H1 (cell line): ENCODE measurements at regions not wholly inside any gene's neighbourhood (a gene's known extent, or its start where the extent isn't known, plus 50 kb on each side); places are given as distances from the start of the nearest gene placed in this dataset.

ENCODE experiments used
- CTCF ChIA-PET: fragments of 300-600 bp; sonication (Branson Sonifier 250); formaldehyde crosslinking; loops from one replicate; lab custom pipeline; 2021; ENCODE audit not compliant: partially characterized antibody; lab: Charles Lee
- POLR2A ChIA-PET: fragments of 300-600 bp; sonication (Branson Sonifier 250); formaldehyde crosslinking; loops from one replicate; lab custom pipeline; 2021; ENCODE audit warnings: inconsistent platforms; ENCODE audit not compliant: partially characterized antibody; lab: Charles Lee
- DNase-seq, 2 experiments: peaks; one replicate each; pipeline versions ENCODE4 v3.0.0 to v3.0.0-alpha.2; 2010 to 2022; ENCODE audit warnings: low spot score in 2 of 2, low read depth in 1 of 2, mixed read lengths in 1 of 2
- FAIRE-seq: peaks from 2 replicates; lab custom pipeline; 2011; peaks lifted over from hg19 to GRCh38; lab: Jason Lieb, UNC
- H2AFZ ChIP-seq: 2 replicates; pipeline ENCODE4 v1.8.1; 2012; ENCODE audit warnings: low read length, inconsistent platforms
- H2AK5ac ChIP-seq: 2 replicates; pipeline ENCODE4 v1.6.1; 2013; ENCODE audit warnings: low read depth, low read length
- H2BK120ac ChIP-seq: replicated peaks from 2 replicates; pipeline ENCODE3; 2013; ENCODE audit warnings: low read depth, low read length, inconsistent platforms
- H2BK12ac ChIP-seq: 2 replicates; pipeline ENCODE4 v1.6.1; 2013; ENCODE audit warnings: low read depth, low read length
- H2BK15ac ChIP-seq: 2 replicates; pipeline ENCODE4 v1.6.1; 2013; ENCODE audit warnings: low read length
- H2BK20ac ChIP-seq: 2 replicates; pipeline ENCODE4 v1.6.1; 2013; ENCODE audit warnings: low read length
- H2BK5ac ChIP-seq: 2 replicates; pipeline ENCODE4 v1.6.1; 2013; ENCODE audit warnings: low read depth, low read length
- H3K14ac ChIP-seq: 2 replicates; pipeline ENCODE4 v1.6.1; 2013; ENCODE audit warnings: inconsistent platforms; ENCODE audit not compliant: insufficient read length
- H3K18ac ChIP-seq: 2 replicates; pipeline ENCODE4 v1.6.1; 2013; ENCODE audit warnings: low read length; ENCODE audit errors: extremely low read depth
- H3K23ac ChIP-seq: 2 replicates; pipeline ENCODE4 v1.6.1; 2013; ENCODE audit warnings: inconsistent platforms; ENCODE audit not compliant: insufficient read length
- H3K23me2 ChIP-seq: 2 replicates; pipeline ENCODE4 v1.6.1; 2013; ENCODE audit warnings: low read depth, low read length
- H3K27ac ChIP-seq: 2 replicates; pipeline ENCODE4 v1.6.1; 2011; ENCODE audit warnings: low read depth, low read length, inconsistent platforms
- H3K27me3 ChIP-seq, 4 experiments: replicated peaks in 1 of 4; 1 replicate in 1 of 4; 2 replicates in 3 of 4; pipeline versions ENCODE4 v1.6.1 to v1.8.1; 2011 to 2013; ENCODE audit warnings: low read length in 3 of 4, mild to moderate bottlenecking in 3 of 4, inconsistent platforms in 2 of 4, mixed read lengths in 2 of 4, moderate library complexity in 1 of 4; ENCODE audit not compliant: control insufficient read depth in 3 of 4, insufficient read depth in 3 of 4; ENCODE audit errors: extremely low read depth in 1 of 4
- H3K36me3 ChIP-seq, 4 experiments: 2 replicates each; pipeline versions ENCODE4 v1.6.1 to v1.8.1; 2011 to 2013; ENCODE audit warnings: mild to moderate bottlenecking in 4 of 4, low read length in 3 of 4, moderate library complexity in 2 of 4, control low read depth in 1 of 4, inconsistent platforms in 1 of 4; ENCODE audit not compliant: insufficient read depth in 4 of 4, control insufficient read depth in 2 of 4
- H3K4ac ChIP-seq: replicated peaks from 2 replicates; pipeline ENCODE3; 2013; ENCODE audit warnings: low read length, low read depth, mixed read lengths, inconsistent platforms; ENCODE audit not compliant: insufficient read length
- H3K4me1 ChIP-seq, 4 experiments: replicated peaks in 1 of 4; 1 replicate in 1 of 4; 2 replicates in 3 of 4; pipeline versions ENCODE4 v1.6.1 to v1.8.1; 2011 to 2013; ENCODE audit warnings: low read length in 3 of 4, inconsistent platforms in 2 of 4, mixed read lengths in 1 of 4; ENCODE audit not compliant: insufficient read depth in 4 of 4, control insufficient read depth in 3 of 4
- H3K4me2 ChIP-seq, 2 experiments: 2 replicates each; pipeline versions ENCODE4 v1.6.1 to v1.8.1; 2011 to 2013; ENCODE audit warnings: low read depth in 2 of 2, low read length in 2 of 2, control low read depth in 1 of 2, inconsistent platforms in 1 of 2, mild to moderate bottlenecking in 1 of 2; ENCODE audit not compliant: insufficient read depth in 1 of 2
- H3K4me3 ChIP-seq, 4 experiments: fragments of 200-600, 300-600 bp in 1 of 4; sonication (generic), shearing (Covaris generic), sonication (Bioruptor Twin) in 1 of 4; 2 replicates each; pipeline versions ENCODE4 v1.5.1 to v1.8.1; 2011 to 2016; ENCODE audit warnings: low read length in 4 of 4, low read depth in 3 of 4, control low read depth in 2 of 4, inconsistent platforms in 2 of 4, mild to moderate bottlenecking in 2 of 4, mixed read lengths in 1 of 4, moderate library complexity in 1 of 4; ENCODE audit not compliant: insufficient read depth in 2 of 4; ENCODE audit errors: extremely low read depth in 1 of 4
- H3K56ac ChIP-seq: replicated peaks from 2 replicates; pipeline ENCODE3; 2013; ENCODE audit warnings: low read depth, mild to moderate bottlenecking, mixed read lengths, low read length, inconsistent platforms; ENCODE audit not compliant: insufficient read length
- H3K79me1 ChIP-seq: 2 replicates; pipeline ENCODE4 v1.6.1; 2013; ENCODE audit warnings: low read depth, low read length, control low read depth
- H3K79me2 ChIP-seq, 2 experiments: 2 replicates each; pipeline versions ENCODE4 v1.6.1 to v1.8.1; 2012 to 2013; ENCODE audit warnings: low read length in 2 of 2, mild to moderate bottlenecking in 2 of 2, inconsistent platforms in 1 of 2; ENCODE audit not compliant: insufficient read depth in 2 of 2, control insufficient read depth in 1 of 2
- H3K9ac ChIP-seq, 4 experiments: replicated peaks in 1 of 4; 1 replicate in 1 of 4; 2 replicates in 3 of 4; pipeline versions ENCODE4 v1.6.1 to v1.8.1; 2011 to 2013; ENCODE audit warnings: low read depth in 3 of 4, low read length in 3 of 4, control low read depth in 2 of 4, mild to moderate bottlenecking in 2 of 4, moderate library complexity in 2 of 4, inconsistent platforms in 1 of 4; ENCODE audit errors: extremely low read depth in 1 of 4
- H3K9me3 ChIP-seq, 2 experiments: 2 replicates each; pipeline versions ENCODE4 v1.6.1 to v1.8.1; 2012 to 2013; ENCODE audit warnings: mild to moderate bottlenecking in 2 of 2, moderate library complexity in 2 of 2, control low read depth in 1 of 2, inconsistent platforms in 1 of 2, low read depth in 1 of 2, low read length in 1 of 2, mixed read lengths in 1 of 2; ENCODE audit not compliant: insufficient read depth in 2 of 2
- H4K20me1 ChIP-seq, 2 experiments: replicated peaks in 1 of 2; 2 replicates each; pipeline versions ENCODE3 to v1.8.1; 2011 to 2013; ENCODE audit warnings: inconsistent platforms in 2 of 2, low read length in 2 of 2, mild to moderate bottlenecking in 1 of 2; ENCODE audit not compliant: insufficient read depth in 2 of 2, control insufficient read depth in 1 of 2
- H4K5ac ChIP-seq: 2 replicates; pipeline ENCODE4 v1.6.1; 2013; ENCODE audit warnings: low read length, low read depth, mixed read lengths, inconsistent platforms; ENCODE audit not compliant: insufficient read length
- H4K8ac ChIP-seq: 2 replicates; pipeline ENCODE4 v1.8.0; 2013; ENCODE audit warnings: mild to moderate bottlenecking, moderate library complexity, low read length, inconsistent platforms; ENCODE audit not compliant: insufficient read depth; ENCODE audit errors: extremely low read depth
- H4K91ac ChIP-seq: replicated peaks from 2 replicates; pipeline ENCODE3; 2013; ENCODE audit warnings: low read length, mixed read lengths, inconsistent platforms; ENCODE audit not compliant: insufficient read length
- ATF3 ChIP-seq: IDR thresholded peaks from 2 replicates; pipeline ENCODE4 v1.6.1; 2011; ENCODE audit warnings: low read depth, mild to moderate bottlenecking, low read length; ENCODE audit not compliant: insufficient read depth
- CHD1 ChIP-seq: IDR thresholded peaks from 2 replicates; pipeline ENCODE4 v1.6.1; 2012; ENCODE audit warnings: low read depth, low read length, improper control_type of control experiment
- CREB1 ChIP-seq: IDR thresholded peaks from 2 replicates; pipeline ENCODE4 v1.6.1; 2012; ENCODE audit warnings: inconsistent platforms
- FOSL1 ChIP-seq: IDR thresholded peaks from 2 replicates; pipeline ENCODE4 v1.6.1; 2011; ENCODE audit warnings: mild to moderate bottlenecking, low read depth, low read length, moderate library complexity; ENCODE audit not compliant: insufficient read depth
- KDM1A ChIP-seq: fragments of 200-600, 300-600 bp; sonication (generic); IDR thresholded peaks from 2 replicates; pipeline ENCODE4 v1.7.1; 2016; ENCODE audit warnings: mild to moderate bottlenecking, low read length, borderline replicate concordance
- RXRA ChIP-seq: IDR thresholded peaks from 2 replicates; pipeline ENCODE4 v1.6.1; 2011; ENCODE audit warnings: low read depth, mild to moderate bottlenecking, low read length, moderate library complexity; ENCODE audit not compliant: insufficient read depth
- SP4 ChIP-seq: IDR thresholded peaks from 2 replicates; pipeline ENCODE4 v1.6.1; 2012; ENCODE audit warnings: low read length, inconsistent platforms
- SRF ChIP-seq: IDR thresholded peaks from 2 replicates; pipeline ENCODE4 v1.6.1; 2011; ENCODE audit warnings: mild to moderate bottlenecking, low read depth, low read length, moderate library complexity
- WGBS, 2 experiments: shearing (Covaris generic) in 1 of 2; methylation state at CpG; one replicate each; pipeline versions ENCODE4 v1.1.6 to v1.1.7; 2013 to 2015; ENCODE audit warnings: low lambda C conversion rate in 2 of 2, mixed read lengths in 2 of 2, inconsistent platforms in 1 of 2, low coverage in 1 of 2, missing lambda C conversion rate in 1 of 2; ENCODE audit not compliant: insufficient replicate concordance in 2 of 2, insufficient coverage in 1 of 2, insufficient read length in 1 of 2; ENCODE audit errors: extremely low coverage in 1 of 2, missing lambda C conversion rate in 1 of 2; 5-methylcytosine and 5-hydroxymethylcytosine counted together

DNA sequence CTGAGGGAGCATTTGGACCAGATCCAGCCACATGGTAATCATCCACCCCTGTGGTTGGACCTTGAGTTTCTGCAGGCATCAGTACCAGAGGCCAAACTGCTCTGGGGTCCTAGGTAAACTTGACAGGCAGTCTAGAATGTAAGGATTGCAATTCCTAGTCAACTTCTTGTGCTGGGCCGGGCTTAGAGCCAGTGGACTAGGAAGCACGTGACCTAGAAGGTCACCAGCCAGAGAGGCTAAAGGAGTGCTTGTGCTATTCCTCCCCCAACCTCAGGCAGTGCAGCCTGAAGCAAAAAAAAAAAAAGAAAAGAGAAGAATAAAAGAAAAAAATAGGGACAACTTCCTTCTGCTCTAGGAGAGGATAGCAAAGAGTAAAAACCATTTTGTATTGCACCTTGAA, 406.2 kb upstream of the FTMT start:
- H3K4me1 ChIP-seq, result no peaks in the 10 kb centered on the region
- H2BK5ac ChIP-seq, result no peak overlapping the region
- H3K14ac ChIP-seq, result no peak overlapping the region
- no peaks in the 10 kb centered on the region for H3K79me1 ChIP-seq
- no peak overlapping the region for H3K56ac ChIP-seq
- H3K9me3 ChIP-seq, result no peaks in the 10 kb centered on the region
- no peak overlapping the region for H2BK120ac ChIP-seq
- H2BK20ac ChIP-seq, result no peak overlapping the region
- no peak for FAIRE-seq
- no peaks in the 10 kb centered on the region for H3K79me2 ChIP-seq
- H3K27me3 ChIP-seq, result no peaks in the 10 kb centered on the region
- no peak overlapping the region for H3K4me2 ChIP-seq
- H4K91ac ChIP-seq, result no peak overlapping the region
- ChIA-PET CTCF (no interaction called here), POLR2A (no interaction called here)
- no peaks in the 10 kb centered on the region for H3K36me3 ChIP-seq
- TF ChIP-seq RXRA (no peak), KDM1A (no peak), SRF (no peak), CHD1 (no peak), CREB1 (no peak), SP4 (no peak), FOSL1 (no peak), ATF3 (no peak)
- no peak overlapping the region for H3K23ac ChIP-seq
- no peak overlapping the region for H3K4ac ChIP-seq
- H3K27ac ChIP-seq, result no peak overlapping the region
- 79% methylated on average over 2 of the region's 2 CpGs; no CpG with 5 or more reads in 1 of the 2 experiments for WGBS, 2 experiments
- H3K9ac ChIP-seq, result no peak overlapping the region
- H2AK5ac ChIP-seq, result no peak overlapping the region
- H4K5ac ChIP-seq, result no peak overlapping the region
- no peak overlapping the region for H2BK12ac ChIP-seq
- H3K18ac ChIP-seq, result no peak overlapping the region
- H2AFZ ChIP-seq, result no peak overlapping the region
- no peak overlapping the region for H3K4me3 ChIP-seq
- H4K20me1 ChIP-seq, result no peaks in the 10 kb centered on the region
- DNase-seq, result no peak
- no peaks in the 10 kb centered on the region for H3K23me2 ChIP-seq
- H4K8ac ChIP-seq, result no peak overlapping the region
- no peak overlapping the region for H2BK15ac ChIP-seq
